Activated CD4-positive, CD25-positive, alpha-beta regulatory T cell treated with anti-CD3 and anti-CD28 coated beads, Interleukin-2, amount 50 U/mL, for 72 hours (primary cell): ENCODE measurements at regions not wholly inside any gene's neighbourhood (a gene's known extent, or its start where the extent isn't known, plus 50 kb on each side); places are given as distances from the start of the nearest gene placed in this dataset.

Source experiments
- DNase-seq: peaks from one replicate; pipeline ENCODE4 v3.0.0; 2021

DNA sequence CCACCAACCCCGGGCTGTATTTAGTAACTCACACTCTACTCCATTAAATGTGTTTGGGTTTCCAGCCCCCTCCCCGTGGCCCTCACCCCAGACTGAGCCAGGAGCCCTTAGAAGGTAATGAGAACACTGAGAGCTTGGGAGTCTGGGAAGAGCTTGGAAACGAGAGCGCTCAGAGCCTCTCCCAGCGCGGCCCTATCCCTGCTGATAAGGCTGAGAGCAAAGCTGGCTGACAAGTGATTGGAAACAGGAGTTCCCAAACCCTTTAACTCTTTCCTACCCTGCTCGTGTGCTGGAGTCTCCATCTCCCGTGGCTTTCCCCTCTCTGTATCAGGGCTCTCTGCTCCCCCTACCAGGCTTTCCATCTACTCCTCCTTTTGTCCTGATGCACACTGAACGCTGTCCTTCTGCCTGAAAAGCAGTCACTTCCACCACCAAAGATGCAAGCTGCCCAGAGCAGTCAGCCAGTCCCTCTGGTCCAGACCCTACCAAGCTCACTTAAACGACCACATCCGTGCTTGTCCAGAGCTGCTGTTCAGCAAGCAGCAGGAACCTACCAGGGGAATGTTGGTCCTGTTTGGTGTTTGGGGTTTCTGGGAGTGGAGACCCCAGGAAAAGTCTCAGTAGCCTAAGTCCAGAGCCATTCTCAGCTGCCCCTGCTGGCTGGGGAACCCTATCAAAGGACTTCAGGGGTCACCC is 100.0 kb upstream of the PKDCC start:
- DNase-seq: no peak

DNA sequence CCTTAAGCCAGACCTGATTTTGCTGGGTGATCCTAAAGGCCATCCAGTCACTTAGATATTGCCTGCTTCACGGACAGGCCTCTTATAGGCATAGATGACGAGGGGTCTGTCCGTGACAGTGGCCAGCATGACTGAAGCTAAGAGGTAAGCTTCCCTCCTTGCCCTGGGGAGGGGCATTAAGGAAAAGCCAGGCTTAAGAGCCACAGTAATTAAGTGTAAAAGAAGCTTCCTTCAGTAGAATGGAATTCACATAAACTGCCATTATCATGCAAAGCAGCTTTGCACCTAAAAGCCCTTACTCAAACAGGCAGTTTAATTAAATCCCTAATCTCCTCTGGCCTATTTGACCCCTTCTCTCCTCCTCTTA is 99.4 kb upstream of the PKDCC start:
- no peak for DNase-seq

DNA sequence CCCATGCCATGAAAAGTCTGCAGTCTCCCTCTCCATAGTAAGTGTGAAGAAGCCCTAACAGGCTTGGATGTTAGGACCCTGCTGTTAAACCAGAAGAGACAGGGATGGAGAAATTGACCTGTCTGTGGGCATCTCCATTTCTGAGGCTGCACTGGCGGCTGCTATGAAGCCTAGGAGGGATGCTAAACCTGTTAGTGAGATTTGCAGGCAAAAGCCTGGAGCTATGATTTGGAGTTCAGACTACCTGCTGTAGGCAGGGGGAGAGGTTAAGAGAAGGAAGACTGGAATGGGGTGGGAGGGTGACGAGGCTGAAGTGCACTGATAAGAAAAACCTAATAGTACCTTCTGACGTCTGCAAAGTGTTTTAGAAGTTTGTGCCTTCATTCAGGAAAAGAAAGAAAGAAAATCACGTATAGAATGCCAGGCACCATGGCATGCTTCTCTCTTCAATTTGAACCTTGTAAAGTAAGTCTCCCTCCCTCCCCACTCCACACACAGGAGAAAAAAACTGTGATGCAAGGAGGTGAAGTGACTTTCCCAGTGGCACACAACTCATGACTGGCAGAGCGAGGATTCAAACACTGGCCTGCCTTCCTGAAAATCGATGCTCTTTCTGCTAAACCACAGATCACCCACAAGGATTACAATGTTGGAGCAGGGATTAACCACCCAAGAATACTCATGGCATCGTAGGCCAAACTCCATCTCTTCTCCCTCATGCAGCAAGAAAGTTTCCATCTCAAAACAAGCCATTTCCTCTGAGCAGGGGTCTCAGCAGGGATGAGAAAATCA is 98.5 kb upstream of the PKDCC start:
- DNase-seq: no peak

DNA sequence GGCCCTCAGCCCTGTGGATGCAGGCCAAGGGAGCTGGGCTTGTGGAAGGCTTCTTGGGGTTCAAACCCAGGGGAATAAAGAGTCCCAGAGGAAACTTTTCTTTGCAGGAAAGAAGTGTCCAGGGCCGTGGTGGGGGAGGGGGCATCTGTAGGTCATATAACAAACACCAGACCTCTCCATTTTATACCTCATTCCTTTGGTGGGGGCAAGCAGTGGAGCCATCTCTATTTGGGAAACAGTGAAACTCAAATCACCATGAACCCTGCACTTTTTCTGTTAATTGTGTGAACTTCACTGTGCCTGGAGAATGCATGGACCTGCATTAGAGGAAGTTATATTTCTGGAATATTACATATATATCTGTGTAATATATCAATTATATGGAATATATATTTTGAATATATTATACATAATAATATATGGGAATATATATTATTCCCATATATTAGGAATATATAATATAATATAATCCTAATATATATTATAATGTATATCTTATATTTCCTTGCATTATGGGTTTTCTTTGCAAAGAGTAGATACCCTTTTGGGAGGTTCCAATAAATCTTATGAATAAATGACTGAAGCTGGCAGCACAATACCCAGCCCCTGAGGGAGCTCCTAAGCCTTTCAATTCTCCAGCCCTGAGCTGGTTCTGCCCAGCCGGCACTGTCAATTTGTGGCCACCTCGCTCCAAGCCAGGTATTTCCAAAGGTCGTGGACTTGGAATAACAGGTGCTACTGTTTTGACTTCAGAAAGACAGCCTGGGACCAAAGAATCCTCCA is 97.7 kb upstream of the PKDCC start:
- no peak for DNase-seq

DNA sequence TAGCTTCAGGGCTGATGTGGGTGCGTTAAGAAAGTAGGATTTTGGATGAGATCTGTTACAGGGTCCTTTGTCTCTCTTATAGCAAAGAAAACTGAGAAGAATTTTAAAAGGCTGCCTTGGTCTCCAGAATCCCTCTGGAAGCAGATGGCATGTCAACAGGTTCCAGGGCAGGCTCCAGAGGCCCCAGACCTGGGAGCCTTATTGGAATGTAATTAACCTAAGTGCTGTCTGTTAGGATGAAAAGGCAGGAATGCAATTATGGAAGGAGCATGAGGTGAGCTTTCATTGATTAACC is 97.2 kb upstream of the PKDCC start:
- no peak for DNase-seq

DNA sequence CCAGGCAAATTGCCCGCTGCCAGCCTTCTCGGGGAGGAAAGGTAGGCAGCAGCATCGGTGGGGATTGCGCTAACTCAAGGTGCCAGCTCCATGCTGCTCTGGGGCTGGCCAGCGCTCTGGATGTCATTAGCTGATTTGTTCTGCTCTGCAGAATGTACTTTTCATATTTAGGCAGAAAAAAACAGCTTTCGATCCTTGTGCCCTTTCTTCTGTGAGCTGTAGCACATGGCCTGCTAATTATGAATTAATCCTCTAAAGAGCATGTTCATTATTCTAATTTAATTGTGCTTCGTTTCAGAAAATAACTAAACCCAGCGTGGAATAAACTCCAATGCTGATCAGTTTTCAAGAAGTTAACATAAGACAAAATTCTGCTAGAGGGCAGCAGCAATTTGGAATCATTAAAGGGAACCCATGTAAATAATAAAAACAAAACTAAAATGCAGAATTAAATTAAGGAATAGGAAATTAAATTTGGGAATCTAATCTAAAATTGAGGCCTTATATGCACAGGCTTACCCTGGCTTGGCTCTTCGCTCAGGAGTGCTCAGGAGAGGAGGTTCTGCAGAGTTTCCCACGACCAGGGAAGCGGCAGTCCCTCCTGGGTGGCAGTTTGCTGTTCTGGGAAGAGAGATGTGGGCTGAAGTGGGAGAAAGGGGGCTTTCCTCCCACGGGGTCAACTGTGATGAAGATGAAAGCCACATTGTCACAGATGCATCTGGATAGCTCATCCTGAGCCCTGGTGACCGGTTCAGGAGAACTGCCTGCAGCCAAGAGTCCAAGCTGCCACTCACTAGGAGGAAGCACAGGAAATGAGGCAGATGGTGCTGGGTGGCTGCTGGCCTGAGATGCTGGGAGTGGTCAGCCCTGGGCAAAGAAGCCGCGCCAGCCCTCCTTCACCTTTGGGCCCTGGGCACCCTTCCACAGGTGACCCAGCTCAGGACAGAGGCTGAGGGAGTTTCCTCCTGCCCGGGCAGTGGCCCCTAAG is 93.2 kb upstream of the PKDCC start:
- DNase-seq: no peak

DNA sequence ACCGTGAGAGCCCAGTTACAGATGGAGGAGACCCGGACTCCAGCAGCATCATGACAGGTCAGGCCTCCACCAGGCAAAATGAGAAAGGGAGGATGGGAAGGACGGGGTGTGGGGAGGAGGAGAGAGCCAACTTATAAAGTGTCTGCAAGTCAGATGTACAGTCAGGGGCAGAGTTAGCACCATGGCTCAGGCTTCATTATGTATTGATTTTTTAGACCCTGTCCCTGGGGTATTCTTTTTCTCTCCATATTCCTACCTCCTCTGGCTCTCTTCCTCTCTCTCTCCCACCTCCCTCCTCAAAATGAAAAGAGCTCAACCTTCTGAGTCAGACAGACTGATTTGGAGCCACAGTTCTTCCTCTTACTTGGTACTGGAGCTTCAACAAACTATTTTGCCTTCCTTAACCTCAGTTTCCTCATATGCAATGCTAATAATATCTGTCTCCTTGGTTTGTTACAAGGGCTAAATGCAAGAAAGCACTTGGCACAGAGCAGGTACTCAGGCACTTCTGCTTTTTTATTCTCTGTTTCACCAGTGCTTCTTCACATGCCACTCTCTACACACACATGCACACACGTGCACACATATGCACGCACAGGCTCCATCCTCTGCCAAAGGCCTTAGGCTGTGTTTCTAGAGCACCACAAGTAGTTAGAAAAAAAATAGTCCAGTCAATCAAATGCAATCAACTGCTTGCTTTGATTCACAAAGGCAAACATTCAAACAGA is 92.3 kb upstream of the PKDCC start:
- DNase-seq: no peak

DNA sequence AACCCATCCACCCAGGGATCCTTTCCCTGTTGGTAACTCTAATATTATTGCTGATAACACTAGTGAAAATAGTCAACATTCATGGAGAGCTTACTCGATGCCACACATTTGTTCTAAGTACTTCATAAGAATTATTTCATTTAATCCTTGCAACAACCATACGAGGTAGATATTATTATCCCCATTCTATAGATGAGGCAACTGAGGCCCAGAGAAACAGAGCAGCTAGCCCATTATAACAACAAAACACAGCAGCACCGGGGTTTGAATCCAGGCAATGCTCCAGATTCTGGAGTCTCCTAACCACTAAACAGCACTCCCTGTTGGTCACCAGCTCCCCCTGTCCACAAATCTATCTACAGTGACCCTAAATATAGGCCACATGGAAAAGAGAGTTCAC is 90.4 kb upstream of the PKDCC start:
- DNase-seq: no peak

DNA sequence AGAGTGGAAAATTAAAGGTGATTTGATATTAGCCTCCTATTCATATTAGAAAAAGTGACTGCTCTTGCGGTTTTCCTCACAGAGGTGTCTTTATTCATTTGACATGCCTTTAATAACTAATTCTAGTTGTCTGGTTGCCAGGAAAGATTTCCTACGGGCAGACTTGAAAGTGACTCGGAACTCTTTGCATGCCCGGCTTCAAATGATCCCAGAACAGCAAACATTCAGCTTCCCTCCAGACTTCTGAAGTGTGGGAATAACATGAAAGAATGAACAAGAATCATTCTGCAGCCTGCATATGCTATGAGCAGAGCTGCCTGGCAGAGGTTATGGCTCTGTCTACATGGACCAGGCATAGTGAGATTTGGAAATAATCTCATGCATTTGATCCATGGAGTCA is 89.6 kb upstream of the PKDCC start:
- no peak for DNase-seq

DNA sequence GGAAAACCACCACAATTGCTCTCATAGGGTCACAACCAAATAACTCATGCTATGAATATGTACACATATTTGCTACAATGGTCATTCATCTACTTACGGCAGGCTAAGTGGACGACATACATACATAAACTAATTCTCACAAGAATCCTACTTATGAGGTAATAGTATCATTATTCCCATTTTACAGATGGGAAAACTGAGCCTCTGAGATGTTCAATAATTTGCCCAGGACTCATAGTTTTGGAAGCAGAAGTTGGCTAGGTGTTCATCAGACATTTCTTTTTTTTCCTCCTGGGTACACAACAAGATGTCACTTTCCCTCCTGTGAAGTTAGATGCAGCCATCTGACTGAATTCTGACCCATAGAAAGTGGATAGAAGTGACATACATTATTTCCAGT is 89.0 kb upstream of the PKDCC start:
- no peak for DNase-seq

DNA sequence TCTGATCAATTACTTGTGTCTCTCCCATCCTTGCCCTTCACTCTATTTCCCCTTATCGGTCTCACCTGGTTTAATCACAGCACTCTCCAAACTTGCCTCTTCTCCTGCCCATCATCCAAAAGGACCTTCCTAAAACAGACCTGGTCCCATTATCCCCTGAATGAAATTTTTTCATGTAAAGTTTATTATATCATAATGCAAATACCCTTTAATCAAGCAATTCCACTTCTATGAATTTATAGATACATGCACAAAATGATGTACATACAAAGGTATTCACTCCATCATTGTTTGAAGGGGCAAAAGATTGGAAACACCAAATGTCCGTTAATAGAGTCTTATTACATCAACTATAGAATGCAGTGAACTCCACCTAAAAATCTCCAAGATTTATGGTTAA is 88.1 kb upstream of the PKDCC start:
- no peak for DNase-seq

DNA sequence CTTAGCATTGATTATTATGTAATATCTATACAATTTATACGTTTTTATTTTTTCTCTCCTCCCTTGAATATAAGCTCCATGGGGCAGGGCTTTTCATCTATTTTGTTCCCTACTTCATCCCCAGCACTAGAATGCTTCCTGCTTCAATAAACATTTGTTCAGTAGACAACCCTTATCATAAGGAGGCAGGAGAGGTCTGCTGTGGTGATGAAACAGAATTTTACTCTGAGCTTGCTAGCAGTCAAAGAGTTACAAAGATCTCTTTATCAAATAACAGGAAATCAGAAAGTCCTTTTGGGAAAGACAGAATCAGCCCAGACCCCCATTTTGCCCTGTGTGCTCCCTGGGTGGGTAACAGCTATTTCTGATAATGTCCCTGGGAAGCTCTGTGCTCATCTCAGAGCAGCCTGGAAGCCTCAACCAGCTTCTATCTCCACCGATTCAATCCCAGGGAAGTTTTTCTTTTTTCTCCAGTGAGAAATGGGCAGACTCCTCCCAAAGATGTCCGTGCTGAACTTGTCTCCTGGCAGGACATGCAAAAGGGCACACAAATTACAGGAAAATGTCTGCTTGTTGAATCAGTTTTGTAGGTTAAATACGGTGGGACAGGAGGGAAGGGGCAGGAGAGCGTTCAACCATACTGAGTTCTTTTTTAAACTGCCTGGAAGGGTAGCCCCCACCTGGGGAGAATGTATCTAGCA is 84.7 kb upstream of the PKDCC start:
- no peak for DNase-seq

DNA sequence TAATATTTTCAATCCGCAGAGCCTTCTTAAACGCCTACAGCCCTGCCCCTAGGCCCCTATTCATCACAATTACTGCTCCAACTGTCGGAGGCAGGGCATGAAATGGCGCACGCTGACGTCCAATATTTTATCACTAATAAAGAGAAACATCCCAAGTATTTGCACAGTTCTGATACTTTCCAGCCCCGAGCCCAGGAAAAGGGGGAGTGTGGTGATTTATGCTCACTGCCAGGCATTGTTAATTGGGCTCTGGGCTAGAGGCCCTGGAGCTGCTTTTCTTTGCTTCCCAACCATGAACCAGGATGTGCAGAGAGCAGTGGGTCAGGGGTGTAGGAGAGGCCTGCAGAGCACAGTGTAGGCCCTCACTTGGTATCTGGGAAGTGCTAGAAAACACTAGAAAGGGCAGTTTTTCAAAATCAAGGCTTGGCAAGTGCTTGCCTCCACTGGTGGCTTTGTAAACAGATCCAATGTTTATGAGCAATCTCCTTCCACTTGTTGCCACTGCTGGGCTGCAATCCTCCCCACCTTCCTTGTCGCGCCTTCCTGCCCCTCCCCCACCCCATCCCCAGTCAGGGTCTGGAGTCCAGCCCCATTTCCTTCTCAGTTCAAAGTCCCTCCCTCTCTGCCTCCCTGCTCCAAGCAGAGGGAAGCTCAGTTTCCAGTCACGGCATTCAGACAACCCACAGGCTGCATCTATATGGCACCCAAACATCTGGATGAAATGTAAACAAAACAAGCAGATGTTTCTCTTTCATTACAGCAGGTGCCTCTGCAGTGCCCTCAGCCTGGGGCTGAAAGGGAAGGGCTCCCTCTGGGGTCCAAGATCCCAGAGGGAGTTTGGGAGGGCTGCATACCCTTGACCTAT is 83.9 kb upstream of the PKDCC start:
- DNase-seq: no peak

DNA sequence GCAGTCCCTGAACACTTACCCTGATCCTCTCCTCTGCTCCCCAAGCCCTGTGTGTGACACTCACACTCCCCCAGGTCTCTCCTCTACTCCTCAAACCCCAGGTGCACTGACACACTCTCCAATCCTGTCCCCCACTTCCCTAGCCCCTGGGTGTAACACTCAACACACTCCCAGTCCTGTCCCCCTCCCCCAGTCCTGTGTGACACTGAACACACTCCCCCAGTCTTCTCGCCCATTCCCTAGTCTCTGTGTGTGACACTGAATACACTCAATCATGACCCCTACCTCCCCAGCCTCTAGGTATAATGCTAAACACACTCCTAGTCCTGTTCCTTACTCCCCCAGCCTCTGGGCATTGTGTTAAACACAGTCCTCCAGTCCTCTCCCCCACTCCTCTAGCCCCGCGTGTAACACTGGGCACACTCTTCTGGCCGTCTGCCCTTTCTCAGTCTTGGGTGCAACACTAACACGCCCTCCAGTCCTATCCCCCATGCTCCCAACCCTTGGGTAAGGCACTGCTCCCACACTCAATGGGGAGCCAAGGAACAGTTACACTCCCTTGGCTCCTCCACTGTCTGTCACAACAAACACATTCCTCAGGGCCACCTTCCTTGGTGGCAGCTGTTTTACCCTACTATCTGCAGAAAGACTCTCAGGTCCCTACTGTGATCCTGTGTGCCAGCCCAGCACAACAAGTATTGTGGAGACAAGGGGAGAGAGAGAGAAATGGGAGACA is 82.5 kb upstream of the PKDCC start:
- no peak for DNase-seq

DNA sequence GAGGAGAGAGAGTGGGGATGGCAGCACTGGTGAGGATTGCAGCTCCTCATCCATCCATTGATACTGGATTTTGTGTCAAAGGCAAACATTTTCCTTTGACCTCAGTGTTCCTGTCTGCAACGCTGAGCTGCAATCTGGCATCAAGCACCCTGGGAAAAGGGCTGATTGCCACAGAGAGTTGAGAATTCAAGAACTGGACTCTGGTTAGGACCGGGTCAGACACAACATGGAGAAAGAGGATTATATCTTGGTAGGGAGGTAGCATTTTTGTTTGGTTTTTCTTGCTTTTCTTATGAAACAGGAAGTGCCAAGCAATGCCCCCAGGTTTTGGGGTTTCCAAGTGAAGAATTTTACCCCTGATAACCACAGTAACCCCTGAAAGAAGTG is 81.9 kb upstream of the PKDCC start:
- DNase-seq: no peak

DNA sequence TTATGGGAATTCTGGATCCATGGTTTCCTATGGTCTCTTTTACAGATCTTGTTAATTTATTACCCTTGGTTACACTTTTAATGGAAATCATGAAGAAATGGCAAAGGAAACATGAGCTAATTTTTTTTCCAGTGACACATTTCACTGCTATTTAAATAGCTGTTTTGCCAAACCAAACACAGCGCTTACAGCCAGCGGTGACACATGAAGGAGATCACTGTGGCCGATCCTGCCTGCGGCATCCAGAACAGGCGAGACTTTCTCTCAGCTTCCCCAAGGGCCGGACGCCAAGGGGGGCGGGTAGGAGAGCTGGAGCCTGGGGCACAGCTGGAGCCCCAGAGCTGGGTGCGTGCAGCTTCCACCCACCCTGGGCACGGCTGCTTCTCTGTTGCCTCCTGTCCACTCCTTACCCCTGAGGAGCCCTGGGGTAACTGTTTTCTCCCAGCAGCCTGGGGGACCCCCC is 81.4 kb upstream of the PKDCC start:
- DNase-seq: no peak

DNA sequence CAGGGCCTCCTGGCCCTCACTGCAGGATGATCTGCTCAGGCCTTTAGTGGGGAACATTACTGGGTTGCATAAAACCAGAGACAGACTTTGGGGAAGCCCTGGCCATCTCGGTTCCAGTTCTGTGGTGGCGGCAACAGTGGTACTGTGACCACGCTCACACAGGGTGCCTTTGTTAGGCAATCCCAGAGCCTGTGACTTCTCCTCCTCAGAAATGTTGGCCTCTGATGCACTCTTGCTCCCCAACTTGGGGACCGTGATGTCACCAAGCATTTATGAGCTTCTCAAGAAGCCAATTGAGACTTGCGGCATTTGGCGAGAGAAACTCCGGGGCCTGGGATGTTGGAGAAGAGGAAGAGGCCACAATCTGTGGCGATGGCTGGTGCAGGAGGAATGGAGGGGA is 80.9 kb upstream of the PKDCC start:
- DNase-seq: no peak

DNA sequence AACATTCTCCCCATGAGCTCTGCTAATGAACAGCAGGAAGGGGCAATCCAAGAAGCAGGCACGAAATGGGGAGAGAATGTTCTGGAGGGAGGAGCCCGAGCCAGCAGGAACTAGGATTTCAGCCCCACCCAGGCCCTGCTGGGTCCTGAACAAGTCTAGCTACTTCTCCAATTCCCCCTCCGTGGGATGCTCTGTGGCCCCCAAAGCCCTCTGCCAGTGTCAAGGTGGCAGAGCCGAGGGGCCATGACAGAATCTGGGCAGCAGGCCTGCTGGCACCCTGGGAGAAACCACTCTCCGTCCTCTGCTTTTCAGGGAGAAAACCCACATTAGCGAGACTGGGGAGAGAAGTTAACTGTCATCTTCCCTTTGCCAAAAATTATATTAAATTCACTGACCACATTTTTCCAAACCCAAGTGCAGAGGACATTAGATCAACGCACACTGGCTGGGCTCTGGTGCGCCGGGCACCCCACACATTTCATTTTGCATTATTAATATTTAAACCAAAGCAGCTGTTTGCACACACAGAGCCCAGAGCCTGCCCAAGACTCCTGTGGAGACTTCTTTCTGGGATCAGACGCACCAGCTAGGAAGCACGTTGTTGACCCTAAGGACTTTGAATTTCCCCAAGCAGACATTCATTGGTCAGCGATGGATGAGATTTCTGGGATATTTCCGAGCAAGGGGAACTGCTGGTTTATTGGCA is 80.2 kb upstream of the PKDCC start:
- no peak for DNase-seq

DNA sequence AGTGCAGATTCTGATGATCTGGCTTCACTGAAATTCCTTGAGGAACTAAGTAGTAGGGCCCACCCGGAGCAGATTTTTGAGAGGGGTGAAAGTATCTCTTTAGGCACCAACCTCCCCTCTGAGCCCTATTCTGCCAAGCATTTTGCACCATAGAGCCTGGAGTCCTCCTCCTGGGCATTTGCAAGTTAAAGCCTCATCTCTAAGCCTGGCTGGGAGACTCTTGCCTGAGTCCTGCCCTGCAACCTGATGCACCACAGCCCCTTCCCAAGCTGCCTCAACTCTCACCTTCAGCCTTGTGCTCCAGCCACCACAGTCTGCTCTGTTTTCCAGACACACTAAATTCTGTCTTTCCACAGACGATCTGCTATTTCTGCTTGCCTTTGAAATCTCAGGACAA is 79.6 kb upstream of the PKDCC start:
- no peak for DNase-seq
